HG03097 (cell line): ENCODE measurements at regions not wholly inside any gene's neighbourhood (a gene's known extent, or its start where the extent isn't known, plus 50 kb on each side); places are given as distances from the start of the nearest gene placed in this dataset.
"Not testable (repeated sequence)": the region's sequence is repeated elsewhere in the genome, so short reads cannot be mapped to it uniquely, and the experiment has no call there.

Experiments used
- ATAC-seq: cut with Tn5 transposase; IDR thresholded peaks from one replicate; pipeline ENCODE4 v1.9.1; 2021; ENCODE audit not compliant: unreplicated experiment, low FRiP score

DNA sequence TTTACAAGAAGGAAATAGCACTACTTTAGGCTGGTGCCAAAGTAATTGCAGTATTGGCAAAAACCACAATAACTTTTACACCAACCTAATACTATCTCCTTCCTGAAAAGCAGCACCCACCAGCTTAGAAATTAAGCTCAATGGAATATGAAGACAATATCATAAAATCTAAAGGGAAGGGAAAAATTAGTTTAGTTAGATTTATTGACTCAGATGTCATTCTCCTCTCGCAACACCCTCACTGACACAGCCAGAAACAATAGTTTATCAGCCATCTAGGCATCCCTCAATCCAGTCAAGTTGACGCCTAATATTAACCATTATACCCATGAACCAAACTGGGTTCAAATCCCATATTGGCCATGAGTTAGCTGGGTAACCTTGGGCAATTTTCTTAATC, 820.4 kb upstream of the EPHA5 start:
- no peak for ATAC-seq

DNA sequence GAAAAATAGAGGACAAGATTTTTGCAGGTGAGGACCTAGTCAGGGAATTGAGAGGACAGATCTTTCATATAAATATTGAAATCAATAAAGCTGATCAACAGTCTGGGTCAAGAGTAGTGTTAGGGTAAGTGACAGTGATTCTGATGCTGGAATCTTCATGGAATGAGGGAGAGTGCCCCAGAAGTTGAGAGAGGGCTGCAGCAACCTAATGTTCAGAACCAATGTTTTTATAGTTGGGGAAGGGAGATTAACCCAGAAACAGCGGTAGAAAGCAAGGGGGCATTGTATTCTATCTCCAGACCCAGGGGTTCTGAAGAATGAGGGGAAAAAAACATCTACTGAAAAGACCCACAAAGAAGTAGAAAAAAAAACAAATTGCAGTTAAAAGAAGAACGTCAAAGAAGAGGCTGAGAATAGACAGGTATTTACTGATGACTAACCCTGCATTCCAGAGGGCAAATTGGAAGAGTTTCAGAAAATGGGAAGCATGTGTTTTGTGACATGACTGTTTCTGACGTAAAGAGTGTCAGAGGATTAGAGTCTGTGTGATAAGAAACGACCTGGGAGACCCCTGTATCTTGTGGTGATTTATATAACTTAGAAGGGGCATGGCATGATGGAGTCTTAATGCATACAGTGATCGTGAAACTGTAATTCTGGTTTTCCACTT, 819.6 kb upstream of the EPHA5 start:
- ATAC-seq, result no peak

DNA sequence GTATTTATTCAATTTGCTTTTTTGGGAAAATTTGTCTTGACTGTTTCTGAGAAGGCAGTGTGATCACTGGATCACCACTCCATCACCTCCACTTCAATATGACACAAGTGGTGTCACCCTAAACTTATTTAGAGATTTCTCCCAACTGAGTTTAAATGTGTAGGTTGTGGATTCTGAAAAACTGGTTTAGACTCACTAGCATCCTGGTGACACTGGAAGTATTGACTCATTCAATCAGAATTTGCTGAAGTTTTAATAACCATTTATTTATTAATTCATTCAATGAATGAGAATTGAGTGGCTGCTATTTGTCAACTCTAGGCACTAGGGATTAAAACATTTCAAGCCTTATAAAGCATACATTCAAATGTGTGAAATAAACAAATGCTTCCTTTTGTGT, 819.1 kb upstream of the EPHA5 start:
- no peak for ATAC-seq

DNA sequence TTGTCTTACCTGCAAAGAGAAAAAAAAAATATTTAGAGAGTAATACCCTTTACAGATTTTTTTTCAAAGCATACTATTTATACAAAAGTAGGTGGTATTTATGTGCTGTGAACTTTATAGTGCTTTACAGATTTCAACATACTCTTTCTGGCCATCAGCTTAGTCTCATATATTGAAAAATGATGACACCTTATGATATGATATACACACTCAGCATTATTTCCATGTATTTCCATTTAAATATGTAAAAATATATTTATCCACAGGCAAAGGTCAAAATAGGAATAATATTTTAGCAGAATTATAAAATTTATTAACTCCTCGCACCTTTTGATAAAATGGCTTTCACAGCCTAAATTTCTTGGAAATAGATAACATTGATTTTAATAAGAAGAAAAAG, 815.8 kb upstream of the EPHA5 start:
- no peak for ATAC-seq

DNA sequence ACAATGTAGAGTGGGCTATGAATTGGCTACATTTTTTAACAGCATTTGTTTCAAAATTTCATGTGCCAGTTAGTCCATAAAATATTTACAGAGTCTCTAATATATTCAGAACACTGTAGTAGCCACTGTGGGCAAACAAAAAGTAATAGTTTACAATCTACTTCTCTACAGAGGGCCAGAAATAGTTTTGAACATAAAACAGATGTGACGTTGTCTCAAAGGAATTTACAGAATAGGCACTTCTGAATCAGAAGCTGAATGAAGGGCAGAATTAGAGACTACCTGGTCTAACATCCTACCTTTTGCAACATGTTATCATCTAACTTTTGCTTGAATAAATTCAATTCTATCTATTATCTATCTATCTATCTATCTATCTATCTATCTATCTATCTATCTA, 811.9 kb upstream of the EPHA5 start:
- ATAC-seq, result no peak

DNA sequence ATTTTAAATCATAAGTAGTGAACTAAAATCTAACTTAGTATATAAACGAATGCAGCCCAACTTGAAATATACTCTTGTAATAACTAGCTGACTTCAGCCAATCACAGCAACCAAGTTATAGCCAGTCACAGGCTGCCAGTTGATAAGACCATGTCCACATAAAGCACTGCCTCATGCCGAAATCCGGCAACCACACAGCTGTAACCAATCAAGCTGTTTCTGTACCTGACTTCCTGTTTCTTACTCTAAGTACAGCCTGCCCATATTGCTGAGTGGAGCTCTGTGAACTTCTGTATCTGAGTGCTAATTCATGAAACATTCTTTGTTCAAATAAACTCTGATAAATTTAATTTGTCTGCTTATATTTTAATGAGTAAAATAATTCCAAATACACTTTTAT, 805.3 kb upstream of the EPHA5 start:
- no peak for ATAC-seq

DNA sequence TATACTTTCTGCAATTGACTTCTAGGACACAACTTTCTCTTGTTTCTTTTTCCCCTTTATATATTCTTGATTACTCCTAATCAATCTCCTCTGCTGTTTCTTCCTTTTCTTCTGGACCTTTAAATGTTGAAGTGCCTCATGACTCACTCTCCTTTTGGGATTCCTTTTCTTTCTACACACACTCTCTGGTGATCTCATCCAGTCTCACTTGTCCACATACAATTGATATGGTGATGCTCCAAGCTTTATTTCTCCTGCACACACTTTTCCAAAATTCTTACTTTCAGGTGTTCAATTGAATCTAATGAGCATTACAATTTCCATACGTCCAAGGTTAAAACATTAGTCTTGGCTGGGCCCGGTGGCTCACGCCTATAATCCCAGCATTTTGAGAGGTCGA, 794.8 kb upstream of the EPHA5 start:
- no peak for ATAC-seq

DNA sequence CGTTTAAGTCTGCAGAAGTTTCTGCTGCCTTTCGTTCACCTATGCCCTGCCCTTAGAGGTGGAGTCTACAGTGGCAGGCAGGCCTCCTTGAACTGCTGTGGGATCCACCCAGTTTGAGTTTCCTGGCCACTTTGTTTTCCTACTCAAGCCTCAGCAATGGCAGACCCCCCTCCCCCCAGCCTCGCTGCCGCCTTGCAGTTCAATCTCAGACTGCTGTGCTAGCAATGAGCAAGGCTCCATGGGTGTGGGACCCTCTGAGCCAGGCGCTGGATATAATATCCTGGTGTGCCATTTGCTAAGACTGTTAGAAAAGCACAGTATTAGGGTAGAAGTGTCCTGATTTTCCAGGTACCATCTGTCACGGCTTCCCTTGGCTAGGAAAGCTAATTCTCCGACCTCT, 792.6 kb upstream of the EPHA5 start:
- not testable (repeated sequence) for ATAC-seq

DNA sequence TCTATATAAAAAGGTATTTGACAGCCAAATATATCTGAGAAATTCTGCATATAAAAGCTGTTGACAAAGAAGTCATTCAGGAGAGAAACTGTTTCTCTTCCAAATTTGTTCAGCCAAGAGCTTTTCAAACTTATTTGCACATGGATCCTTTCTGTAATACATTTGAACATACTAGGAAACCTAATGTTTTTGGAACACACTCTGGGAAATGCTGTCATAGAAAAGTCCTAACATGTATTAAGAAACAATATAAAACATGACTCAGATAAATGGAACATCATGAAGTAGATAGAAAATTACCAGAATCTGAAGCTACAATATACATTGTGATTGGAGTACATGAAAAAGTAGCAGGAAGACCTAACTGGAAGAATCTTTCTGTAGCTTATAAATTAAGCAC, 781.5 kb upstream of the EPHA5 start:
- no peak for ATAC-seq

DNA sequence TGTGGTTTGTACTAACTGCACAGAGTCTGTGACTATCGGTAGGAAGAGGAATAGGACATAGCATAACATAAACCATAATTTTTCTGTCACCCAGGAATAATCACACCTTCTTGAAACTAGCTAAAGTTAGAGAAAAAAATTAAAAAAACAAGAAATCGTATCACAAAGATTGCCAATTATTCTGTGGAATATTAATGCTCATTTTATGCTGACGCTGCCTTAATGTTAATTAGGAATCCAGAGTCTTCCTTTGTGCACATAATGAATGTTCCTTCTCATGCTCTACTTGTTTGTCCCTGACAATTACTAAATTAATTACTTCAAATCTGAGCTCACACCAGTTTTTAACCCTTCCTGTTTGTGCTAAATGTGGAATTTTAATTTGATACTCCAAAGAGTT, 772.7 kb upstream of the EPHA5 start:
- ATAC-seq, result no peak

DNA sequence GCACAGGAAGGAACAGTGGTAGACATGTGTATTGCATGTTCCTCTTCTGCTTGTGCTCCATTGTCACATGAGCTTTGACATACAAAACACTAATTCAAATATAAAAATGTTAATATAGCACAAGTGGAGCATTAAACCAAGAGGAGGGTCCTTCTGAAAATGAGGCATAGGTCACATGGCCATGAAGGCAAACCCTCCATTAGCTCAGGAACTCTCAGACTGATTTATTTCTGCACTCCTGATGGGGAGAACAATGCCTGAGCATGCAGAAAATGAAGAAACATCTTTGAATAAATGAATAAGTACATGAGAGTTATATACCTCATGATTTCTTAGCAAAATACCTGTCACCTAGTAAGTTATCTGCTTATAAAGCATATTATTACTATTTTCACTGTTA, 769.2 kb upstream of the EPHA5 start:
- no peak for ATAC-seq

DNA sequence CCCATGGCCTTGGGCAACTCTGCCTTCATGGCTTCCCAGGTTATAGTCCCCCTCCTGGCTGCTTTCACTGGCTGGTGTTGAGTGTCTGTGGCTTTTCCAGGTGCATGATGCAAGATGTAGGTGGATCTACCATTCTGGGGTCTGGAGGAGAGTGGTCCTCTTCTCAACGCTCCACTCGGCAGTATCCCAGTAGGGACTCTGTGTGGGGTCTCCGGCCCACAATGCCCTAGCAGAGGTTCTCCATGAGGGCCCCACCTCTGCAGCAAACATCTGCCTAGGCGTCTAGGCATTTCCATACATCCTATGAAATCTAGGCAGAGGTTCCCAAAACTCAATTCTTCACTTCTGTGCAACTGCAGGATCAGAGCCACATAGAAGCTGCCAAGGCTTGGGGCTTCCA, 763.4 kb upstream of the EPHA5 start:
- ATAC-seq, result no peak

DNA sequence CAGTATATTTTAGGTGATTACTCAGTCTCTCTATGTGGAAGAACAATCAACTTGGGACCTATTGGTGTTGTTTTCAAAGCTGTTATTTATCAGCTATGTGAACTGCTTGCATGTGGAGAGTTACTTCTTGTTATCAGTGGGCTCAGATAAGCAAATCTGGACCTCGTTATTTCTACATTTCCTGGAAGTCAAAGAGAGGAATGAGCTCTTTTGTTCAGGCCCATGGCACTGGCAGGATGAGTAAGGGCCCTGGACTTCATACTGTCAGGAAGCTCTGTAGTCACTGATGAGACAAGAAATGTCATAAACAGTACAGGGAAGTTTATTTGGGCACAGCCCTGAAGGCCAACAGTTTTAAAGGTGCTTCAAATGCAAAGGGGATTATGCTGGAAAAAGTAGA, 760.6 kb upstream of the EPHA5 start:
- no peak for ATAC-seq

DNA sequence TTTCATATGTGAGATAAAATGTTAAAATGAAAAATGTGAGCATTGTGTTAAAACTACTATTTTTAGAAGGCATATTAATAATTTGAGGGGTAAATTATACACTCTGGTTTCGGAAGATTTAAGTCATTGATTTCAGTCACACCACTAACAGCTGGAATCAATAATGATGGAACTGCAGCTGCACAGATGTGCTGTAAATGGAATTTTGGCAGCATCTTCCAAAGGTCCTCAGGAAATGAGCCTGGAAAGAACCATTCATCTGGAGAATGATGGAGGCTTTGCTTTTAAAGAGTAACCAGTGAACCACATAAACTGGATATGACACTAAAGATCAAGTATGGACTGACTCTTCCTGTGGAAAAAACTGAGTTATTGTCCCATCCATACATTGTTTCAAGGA, 759.0 kb upstream of the EPHA5 start:
- ATAC-seq, result no peak

DNA sequence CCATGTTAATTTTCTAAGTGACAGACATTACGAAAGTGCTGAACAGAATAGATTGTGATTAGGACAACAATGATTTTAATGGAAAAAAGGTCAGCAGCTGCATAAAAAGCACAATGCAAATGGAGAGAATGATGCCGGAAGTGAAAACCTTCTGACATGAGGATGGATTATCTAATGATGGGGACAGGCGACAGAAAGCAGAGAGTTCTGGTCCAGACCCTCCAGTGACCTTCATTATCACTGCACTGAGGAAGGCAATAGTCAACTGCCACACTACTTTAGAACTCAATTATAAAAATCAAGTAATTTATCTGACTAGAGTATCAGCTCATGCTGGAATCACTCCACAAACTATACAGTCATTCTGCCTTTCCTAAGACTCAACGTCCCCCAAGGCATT, 746.1 kb upstream of the EPHA5 start:
- no peak for ATAC-seq

DNA sequence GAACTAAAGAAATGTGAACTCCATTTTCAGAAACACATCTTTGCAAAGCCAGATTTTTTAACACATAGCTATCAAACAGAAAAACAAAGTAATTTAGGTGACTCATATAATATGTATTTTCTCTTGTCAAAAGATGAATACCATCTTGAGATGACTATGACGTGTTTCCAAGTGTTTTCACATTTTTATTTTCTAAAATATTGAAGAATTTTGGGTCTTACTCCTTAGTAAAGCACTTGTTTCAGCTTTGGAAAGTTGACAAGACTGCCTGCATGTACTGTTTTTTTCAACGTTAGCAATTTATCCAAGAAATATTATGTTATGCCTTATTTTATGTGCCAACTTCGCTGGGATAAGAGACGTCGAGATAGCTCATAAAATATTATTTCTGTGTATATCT, 733.9 kb upstream of the EPHA5 start:
- ATAC-seq, result no peak

DNA sequence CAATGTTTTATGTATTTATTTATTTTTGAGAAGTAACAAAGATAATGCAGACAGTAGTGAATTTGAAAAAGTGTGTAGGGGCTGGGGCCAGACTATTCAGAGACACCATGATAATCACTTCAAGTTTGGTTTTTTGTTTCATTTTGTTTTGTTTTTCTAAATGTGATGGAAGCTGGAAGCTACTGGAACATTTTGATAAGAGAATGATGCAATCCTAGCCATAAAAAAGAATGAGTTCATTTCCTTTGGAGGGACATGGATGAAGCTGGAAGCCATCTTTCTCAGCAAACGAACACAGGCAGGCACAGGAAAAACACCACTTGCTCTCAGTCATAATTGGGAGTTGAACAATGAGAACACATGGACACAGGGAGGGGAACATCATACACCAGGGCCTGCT, 706.6 kb upstream of the EPHA5 start:
- no peak for ATAC-seq

DNA sequence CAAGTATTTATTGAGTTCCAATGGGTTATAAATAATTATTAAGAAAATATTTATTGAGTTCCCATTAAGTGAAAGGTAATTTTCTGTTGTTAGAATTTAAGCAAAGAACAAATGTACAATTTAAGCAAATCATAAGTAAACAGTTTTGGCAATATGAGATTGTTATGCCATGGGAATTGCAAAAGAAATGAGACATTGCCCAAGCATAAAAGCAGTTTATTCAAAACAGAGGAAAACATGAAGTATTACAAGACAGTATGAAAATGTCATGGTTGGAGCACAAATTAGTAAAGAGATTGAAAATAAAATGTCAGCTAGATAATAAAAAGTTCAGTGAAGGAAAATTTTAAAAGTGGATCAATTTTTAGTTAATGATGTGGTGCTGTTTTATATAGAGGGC, 706.1 kb upstream of the EPHA5 start:
- ATAC-seq, result no peak

DNA sequence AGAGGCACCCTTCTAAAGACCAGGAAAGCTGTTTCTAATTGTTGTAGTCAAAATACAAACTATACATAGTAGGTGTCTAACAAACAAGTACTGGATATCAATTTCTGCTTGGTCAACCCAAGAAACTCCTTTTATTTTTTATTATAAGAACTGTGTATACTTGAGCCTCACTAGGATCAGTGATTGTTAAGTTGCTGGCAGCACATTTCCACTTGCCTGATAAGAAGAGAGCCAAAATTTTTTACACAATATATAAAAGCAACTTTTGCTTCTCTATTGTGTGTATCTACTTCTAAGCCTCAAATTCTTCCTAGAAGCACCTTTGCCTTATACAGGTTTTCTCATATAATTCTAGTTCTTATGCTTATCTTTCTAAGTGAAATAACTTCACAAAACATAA, 703.0 kb upstream of the EPHA5 start:
- ATAC-seq, result no peak

DNA sequence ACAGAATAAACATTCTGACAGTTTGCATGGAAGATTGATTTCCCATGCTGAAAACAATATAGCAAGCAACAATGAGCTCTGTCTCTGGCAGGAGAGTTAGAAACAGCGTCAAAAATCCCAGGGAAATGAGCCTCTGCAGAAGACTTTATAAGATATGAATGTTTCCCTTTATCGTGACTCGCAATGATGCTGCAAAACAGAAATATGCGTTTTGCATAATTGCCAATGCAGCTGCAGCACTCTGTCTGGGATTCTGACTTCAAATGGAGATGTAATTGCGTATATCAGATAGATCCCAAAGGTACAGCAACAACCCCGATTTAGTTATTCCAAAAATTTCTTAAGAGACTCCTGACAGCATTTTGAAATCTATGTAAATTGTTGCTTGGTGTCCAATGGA, 702.4 kb upstream of the EPHA5 start:
- no peak for ATAC-seq

DNA sequence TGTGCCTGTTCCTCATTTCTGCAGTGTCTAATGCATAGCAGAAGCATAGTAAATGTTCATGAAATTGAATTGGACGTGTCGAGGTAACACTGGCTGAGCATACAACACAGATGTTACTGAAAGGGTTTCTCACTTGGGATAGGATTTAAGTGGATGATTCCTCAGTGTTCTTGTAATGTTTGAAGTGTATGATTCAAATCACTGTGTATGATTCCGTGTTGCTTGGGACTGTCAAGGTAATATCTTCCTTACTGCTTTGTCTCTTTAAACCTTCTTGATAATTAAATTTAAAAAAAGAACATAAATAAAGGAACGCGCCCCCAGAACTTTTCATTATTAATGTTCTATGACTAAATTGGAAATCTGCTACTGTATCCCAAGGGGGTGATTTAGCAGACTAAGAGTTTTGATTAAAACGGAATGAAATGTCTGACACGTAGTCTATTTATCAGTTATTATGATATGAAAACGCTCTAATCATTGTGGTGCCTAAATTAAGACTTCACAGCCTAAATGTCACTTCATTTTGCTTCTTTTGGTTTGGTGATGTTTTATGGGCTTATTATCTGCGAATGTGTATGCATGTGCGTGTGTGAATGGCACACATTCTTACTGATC, 696.9 kb upstream of the EPHA5 start:
- ATAC-seq, result no peak

DNA sequence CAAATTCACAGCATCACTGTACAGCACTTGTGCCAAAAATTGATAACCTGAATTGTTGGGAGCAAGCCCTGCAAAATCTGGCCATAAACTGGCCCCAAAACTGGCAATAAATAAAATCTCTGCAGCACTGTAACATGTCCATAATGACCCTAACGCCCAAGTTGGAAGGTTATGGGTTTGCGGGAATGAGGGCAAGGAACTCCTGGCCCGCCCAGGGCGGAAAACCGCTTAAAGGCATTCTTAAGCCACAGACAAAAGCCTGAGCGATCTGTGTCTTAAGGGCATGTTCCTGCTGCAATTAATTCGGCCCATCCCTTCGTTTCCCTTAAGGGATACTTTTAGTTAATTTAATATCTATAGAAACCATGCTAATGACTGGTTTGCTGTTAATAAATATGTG, 690.1 kb upstream of the EPHA5 start:
- not testable (repeated sequence) for ATAC-seq

DNA sequence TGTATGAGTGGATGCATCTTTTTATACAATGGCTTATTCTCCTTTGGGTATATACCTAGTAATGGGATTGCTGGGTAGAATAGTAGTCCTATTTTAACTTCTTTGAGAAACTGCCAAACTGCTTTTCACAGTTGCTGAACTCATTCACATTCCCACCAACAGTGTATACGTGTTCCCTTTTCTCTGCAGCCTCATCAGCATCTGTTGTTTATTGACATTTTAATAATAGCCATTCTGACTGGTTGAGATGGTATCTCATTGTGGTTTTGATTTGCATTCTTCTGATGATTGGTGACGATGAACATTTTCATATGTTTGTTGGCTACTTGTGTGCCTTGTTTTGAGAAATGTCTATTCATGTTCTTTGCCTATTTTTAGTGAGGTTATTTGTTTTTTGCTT, 687.0 kb upstream of the EPHA5 start:
- ATAC-seq, result no peak
